HG02798 (cell line): ENCODE measurements at regions not wholly inside any gene's neighbourhood (a gene's known extent, or its start where the extent isn't known, plus 50 kb on each side); places are given as distances from the start of the nearest gene placed in this dataset.
"Not testable (repeated sequence)": the region's sequence is repeated elsewhere in the genome, so short reads cannot be mapped to it uniquely, and the experiment has no call there.

Experiments used
- ATAC-seq: cut with Tn5 transposase; IDR thresholded peaks from one replicate; pipeline ENCODE4 v1.9.1; 2021; ENCODE audit warnings: mild to moderate bottlenecking; ENCODE audit not compliant: unreplicated experiment, poor library complexity

- ATAC-seq, result no peak
Measured at GRCh38 chrX:113790987-113791386, 792.9 kb upstream of the HTR2C start.

DNA sequence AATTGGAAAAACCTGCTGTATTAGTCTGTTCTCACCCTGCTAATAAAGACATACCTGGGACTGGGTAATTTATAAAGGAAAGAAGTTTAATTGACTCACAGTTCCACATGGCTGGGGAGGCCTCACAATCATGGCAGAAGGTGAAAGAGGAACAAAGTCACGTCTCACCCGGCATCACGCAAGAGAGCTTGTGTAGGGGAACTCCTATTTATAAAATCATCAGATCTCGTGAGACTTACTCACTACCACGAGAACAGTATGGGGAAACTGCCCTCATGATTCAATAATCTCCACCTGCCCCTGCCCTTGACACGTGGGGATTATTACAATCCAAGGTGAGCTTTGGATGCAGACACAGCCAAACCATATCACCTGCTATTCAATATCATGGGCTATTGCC is 799.1 kb upstream of the HTR2C start:
- not testable (repeated sequence) for ATAC-seq

DNA sequence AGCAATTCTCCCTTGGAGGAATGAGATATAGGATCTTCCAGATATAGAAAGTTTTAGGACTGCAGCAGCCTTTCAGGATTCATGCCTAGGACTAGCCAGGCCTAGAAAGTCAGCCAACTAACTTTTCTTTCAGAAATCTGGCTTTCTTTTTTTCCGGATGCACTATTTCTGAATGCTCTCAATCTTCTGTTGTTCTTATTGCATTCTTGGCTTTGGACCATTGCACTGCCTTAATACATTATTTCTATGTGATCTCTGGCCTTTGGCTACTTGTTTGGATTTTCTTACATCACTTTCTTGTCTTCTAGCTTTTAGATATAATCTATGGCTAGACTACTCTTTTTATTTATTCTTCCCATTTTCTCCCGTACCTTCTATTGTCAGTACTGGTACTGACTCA is 813.1 kb upstream of the HTR2C start:
- ATAC-seq, result no peak

- no peak for ATAC-seq
Measured at GRCh38 chrX:113770071-113770470, 813.8 kb upstream of the HTR2C start.

- ATAC-seq, result peak; percentile 63
Measured at GRCh38 chrX:113759422-113759821, 824.5 kb upstream of the HTR2C start.

DNA sequence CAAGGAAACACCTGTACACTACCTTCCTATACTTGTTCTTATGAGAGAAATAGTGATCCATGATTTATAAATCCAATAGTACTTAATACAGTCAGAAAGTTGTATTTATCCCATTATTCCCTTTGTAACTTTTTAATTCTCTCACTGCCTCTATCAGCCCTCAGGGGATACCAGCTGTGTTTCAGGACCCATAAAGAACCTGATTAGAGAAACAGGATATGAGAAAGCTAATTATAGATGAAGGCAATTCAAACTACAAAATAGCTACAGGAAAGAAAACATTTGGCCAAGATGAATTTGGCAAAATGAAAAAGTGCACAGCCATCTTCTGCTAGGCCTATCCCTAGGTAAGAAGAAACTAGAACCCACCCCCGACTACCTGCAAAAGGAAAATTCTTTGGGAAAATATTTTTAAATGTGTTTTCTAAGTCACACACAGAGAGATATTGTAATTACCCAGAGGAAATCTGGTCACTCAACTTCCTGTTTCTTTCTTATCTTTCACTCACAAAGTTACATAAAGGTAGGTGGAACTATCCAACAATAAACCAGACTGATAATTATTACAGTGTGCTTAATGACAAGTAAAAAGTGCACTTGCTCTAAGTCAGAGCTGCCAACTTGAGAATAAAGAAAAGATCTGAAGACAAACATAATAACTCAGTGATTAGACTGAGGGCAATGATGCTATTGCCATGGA is 836.5 kb upstream of the HTR2C start:
- peak; percentile 63 for ATAC-seq

DNA sequence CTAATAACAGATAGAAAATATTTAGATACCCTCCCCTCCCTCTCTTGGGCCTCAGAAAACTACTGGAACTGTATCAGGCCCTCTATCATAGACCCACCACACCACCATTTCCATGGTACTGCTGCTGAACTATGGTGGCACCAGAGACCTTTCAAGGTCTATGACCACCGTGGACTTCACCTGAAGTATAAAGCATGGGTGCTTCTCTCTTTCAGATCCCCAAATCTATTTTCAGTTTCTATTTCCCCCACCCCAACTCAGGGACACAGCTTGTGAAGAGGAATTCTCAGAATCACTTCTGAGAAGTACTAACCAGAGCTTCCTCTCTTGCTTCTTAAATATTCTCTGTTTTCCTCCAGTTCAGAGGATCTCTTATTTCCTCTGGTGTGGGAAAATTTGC is 840.8 kb upstream of the HTR2C start:
- peak; percentile 59 for ATAC-seq

DNA sequence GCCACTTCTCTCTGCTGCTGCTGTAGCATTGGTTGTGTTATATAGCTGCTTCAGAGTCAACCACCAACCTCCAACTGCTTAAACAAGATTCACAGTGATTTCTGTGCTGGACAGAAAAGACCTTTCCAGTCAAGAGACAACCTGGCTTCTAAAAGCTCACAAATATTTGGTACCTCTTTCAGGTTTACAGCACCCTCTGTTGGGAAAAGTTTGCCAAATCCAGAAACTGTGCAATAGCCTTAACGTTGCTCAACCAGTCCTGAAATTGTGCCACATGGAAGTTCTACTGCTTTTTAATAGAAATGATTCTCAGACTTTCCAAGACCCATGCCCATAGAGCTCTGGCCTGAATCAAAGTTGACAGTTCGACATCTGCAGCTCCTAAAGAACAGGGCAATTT is 842.1 kb upstream of the HTR2C start:
- ATAC-seq, result peak; percentile 37

GRCh38 chrX:113728937-113729336 is 854.9 kb upstream of the HTR2C start:
- ATAC-seq, result no peak

DNA sequence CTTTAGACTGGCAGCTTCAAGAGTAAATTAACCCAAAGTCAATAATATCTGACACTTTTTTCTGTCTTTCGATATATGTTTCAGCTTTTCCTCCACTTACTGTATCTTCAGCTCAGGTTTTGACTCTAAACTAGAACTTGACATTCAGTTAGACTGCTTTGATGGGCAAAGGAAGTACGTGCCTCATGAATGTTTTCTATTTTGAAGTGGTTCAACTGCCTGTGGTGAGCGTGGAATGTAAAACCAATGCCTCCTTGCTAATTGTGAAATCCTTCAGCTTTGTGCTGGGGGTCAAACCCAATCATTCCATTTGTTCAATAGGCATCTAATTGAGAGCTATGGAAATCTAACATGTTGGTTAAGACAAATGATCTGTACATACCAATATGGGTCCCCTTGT is 857.0 kb upstream of the HTR2C start:
- peak; percentile 40 for ATAC-seq

GRCh38 chrX:113726466-113726865 is 857.4 kb upstream of the HTR2C start:
- ATAC-seq, result peak; percentile 71

DNA sequence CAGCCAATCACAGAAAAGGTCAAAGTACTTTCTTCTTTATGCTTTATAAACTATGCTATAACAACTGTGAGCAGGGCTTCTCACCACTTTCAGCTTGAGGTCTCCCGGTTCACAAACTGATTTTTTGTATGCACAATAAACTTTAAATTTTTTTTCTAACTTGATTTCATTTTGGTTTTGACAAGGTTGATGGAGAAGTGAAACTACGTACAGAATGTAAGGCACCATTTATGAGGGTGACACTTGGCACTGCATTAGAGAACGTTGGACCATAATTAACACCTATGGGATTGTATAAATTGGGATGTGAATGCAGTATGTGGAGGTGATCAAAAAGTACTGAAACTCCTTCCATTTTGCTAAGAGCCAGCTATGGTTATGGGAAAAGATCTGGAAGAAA is 857.9 kb upstream of the HTR2C start:
- peak; percentile 48 for ATAC-seq

- no peak for ATAC-seq
Measured at GRCh38 chrX:113699939-113700338, 859.3 kb upstream of the AMOT start.

GRCh38 chrX:113675278-113675677 is 834.6 kb upstream of the AMOT start:
- no peak for ATAC-seq

- ATAC-seq, result no peak
Measured at GRCh38 chrX:113651306-113651705, 810.7 kb upstream of the AMOT start.

- ATAC-seq, result no peak
Measured at GRCh38 chrX:113644426-113644825, 803.8 kb upstream of the AMOT start.

DNA sequence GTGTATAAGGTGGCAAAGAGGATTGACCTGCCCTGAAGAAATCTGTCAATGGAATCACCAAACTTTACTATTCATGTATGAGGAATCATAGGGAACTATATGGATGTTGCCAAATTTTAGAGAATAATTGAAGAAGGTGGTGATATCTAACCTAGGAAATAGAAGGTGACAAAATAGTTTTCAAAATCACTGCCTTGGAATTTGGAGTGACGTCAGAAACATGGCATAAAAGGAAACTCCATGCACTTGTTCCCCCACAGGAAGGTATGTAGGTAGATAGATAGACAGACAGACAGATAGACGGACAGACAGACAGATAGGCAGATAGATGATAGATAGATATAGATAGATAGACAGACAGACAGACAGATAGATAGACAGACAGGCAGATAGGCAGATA is 793.9 kb upstream of the AMOT start:
- no peak for ATAC-seq

GRCh38 chrX:113629326-113629725 is 788.7 kb upstream of the AMOT start:
- no peak for ATAC-seq

- no peak for ATAC-seq
Measured at GRCh38 chrX:113594123-113594841, 753.7 kb upstream of the AMOT start.

DNA sequence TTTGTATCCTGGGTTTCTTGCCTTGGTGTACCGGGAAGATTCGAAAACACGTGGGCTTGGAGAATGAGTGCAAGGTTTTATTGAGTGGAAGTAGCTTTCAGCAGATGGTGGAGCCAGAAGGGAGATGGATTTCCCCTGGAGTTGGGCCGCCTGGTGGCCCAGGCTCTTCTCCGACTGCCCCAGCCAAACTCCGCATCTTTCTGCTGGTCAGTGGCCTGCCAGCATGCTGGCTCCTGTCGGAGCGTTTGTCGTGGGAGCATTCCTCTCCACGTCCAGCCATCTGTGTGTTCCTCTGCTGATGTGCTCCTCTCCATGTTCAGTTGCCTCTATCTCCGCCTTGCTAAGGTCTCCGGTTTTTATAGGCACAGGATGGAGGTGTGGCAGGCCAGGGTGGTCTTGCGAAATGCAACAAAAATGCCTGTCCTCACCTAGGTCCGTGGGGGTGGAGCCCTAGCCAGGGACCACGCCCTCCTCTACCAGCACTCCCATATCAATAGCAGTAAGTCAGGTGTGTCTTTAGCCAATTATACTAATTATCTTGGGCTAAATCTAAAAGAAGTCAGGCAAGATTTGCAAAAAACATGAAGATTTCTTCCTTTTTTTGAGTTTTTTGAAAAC is 745.8 kb upstream of the AMOT start:
- no peak for ATAC-seq

DNA sequence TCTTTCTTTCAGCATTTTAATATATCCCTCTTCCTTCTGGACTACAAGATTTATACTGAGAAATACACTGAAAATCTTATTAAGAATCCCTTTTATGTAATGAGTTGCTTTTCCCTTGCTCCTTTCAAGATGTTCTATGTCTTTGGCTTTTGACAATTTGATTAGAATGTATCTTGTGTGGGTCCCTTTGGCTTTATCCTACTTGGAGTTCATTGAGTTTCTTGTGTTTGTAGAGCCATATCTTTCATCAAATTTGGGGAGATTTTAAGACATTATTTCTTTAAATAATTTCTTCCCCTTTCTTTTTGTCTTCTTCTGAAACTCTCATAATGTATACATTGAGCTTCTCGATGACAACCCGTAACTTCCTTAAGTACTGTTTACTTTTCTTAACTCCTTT is 739.9 kb upstream of the AMOT start:
- ATAC-seq, result no peak

- ATAC-seq, result no peak
Measured at GRCh38 chrX:113558576-113558975, 717.9 kb upstream of the AMOT start.
